ENCODE measurements at regions not wholly inside any gene's neighbourhood (a gene's known extent, or its start where the extent isn't known, plus 50 kb on each side); places are given as distances from the start of the nearest gene placed in this dataset.

- Histone ChIP-seq H3K36me3 (ENCODE audit: insufficient read depth) (no peaks in the 10 kb centered on the region), H3K79me2 (replicated peaks; ENCODE audit: insufficient read depth) (no peaks in the 10 kb centered on the region), H2AFZ (no peak overlapping the region), H4K20me1 (replicated peaks; ENCODE audit: insufficient read depth) (no peaks in the 10 kb centered on the region), H3K27me3 (ENCODE audit: insufficient read depth) (no peaks in the 10 kb centered on the region), H3K9me2 (ENCODE audit: insufficient read depth) (no peaks in the 10 kb centered on the region), H3K4me2 (no peak overlapping the region), H3K4me1 (ENCODE audit: insufficient read depth) (no peaks in the 10 kb centered on the region), H3F3A (replicated peaks; ENCODE audit: low read depth) (no peaks in the 10 kb centered on the region), H3K4me3 (no peak overlapping the region), H3K27ac (ENCODE audit: low read depth) (no peak overlapping the region)
- Mint-ChIP-seq H3K27ac (no peak overlapping the region), H3K36me3 (ENCODE audit: low read depth) (no peaks in the 10 kb centered on the region), H3K9me3 (no peaks in the 10 kb centered on the region), H3K4me3 (no peak overlapping the region), H3K27me3 (ENCODE audit: insufficient read depth, low read depth, poor library complexity) (no peaks in the 10 kb centered on the region), H3K4me1 (no peaks in the 10 kb centered on the region)
- DNase-seq (ENCODE audit: low spot score) (no peak), ATAC-seq (no peak)
- TF ChIP-seq JUNB (IDR thresholded peaks at IDR 0.05; ENCODE audit: unreplicated experiment) (no peak), EZH2 (IDR thresholded peaks at IDR 0.05; ENCODE audit: low read depth, unreplicated experiment) (no peak), NANOG (IDR thresholded peaks at IDR 0.05; ENCODE audit: borderline replicate concordance) (no peak), ETS1 (IDR thresholded peaks at IDR 0.05) (no peak), STAT1 (IDR thresholded peaks at IDR 0.05; ENCODE audit: unreplicated experiment) (no peak), CREB1 (CRISPR knock-in tag; IDR thresholded peaks at IDR 0.05; ENCODE audit: low read depth) (no peak), POLR2AphosphoS5 (IDR thresholded peaks at IDR 0.05; ENCODE audit: low read depth) (no peak), CTCF (conservative IDR thresholded peaks at IDR 0.05; ENCODE audit: low read depth in 2 of 2) (no peak), REST (IDR thresholded peaks at IDR 0.05; ENCODE audit: unreplicated experiment) (no peak), ZNF331 (CRISPR knock-in tag; IDR thresholded peaks at IDR 0.05; ENCODE audit: low read depth) (no peak), ZNF462 (CRISPR knock-in tag; IDR thresholded peaks at IDR 0.05) (no peak), EZH2phosphoT487 (IDR thresholded peaks at IDR 0.05; ENCODE audit: unreplicated experiment) (no peak), ZNF114 (CRISPR knock-in tag; IDR thresholded peaks at IDR 0.05) (no peak)
Measured at GRCh38 chr12:67155863-67156262, 113.3 kb upstream of the CAND1 start.
